ENCODE measurements at regions not wholly inside any gene's neighbourhood (a gene's known extent, or its start where the extent isn't known, plus 50 kb on each side); places are given as distances from the start of the nearest gene placed in this dataset.

DNA sequence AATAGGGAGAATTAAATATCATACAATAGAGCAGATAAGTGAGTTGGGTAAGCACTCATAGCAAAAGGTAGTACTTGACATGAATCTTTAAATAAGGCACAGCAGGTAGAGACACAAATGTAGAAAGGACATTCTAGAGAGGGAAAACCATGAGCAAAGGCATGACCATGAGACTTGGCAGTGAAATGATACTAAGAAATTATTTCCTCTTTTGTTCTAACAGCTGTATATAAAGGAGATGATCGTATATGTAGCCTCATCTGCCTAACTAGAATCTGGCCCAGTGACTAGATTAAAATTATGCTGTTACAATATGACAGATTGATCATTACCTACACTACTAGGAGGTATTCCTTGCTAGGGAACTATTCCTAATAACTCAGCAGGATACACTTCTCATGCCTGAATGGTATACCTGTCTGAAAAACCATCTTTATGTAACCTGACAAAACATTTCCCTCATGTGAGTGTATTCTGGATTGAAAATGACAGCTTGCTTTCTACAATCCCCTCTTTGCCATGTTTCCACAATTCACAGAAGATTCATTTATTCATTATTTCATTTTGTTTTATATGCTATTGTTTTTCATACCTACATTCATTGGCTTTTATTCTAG is 725.7 kb downstream of the C12orf50 start:
- no peak overlapping the region for H3K27ac ChIP-seq (ENCODE audit: low read length, poor library complexity, severe bottlenecking)
- no peak overlapping the region for H3K9ac ChIP-seq (ENCODE audit: low read length)
- H3K18ac ChIP-seq (ENCODE audit: low read depth in 1 of 2, low read length in 2 of 2): no peak overlapping the region
- no peak overlapping the region for H3K23ac ChIP-seq (ENCODE audit: low read length in 2 of 2)
- H2AFZ ChIP-seq (ENCODE audit: low read depth, low read length): no peak overlapping the region
- H3K9me3 ChIP-seq (ENCODE audit: control insufficient read depth, low read length): no peaks in the 10 kb centered on the region
- WGBS: no CpG with 5 or more reads among the region's 1 CpG
- no peak for DNase-seq
- H3K14ac ChIP-seq (ENCODE audit: low read length in 2 of 2): no peak overlapping the region
- no peaks in the 10 kb centered on the region for H3K4me1 ChIP-seq (ENCODE audit: control insufficient read depth, insufficient read depth, low read depth, low read length)
- no peak overlapping the region for H2BK5ac ChIP-seq (ENCODE audit: low read depth, low read length, poor library complexity, severe bottlenecking)
- no peak overlapping the region for H3K4me3 ChIP-seq (ENCODE audit: insufficient read depth in 1 of 2, low read depth in 1 of 2, low read length in 2 of 2)
- H4K91ac ChIP-seq (ENCODE audit: low read length): no peak overlapping the region
- H2BK12ac ChIP-seq (ENCODE audit: low read length in 2 of 2): no peak overlapping the region
- no peaks in the 10 kb centered on the region for H3K27me3 ChIP-seq (ENCODE audit: control insufficient read depth in 1 of 2, insufficient read depth in 1 of 2, low read length in 2 of 2)
- no peak overlapping the region for H3K4me2 ChIP-seq (ENCODE audit: low read length, poor library complexity, severe bottlenecking)
- H4K8ac ChIP-seq (ENCODE audit: low read length): no peak overlapping the region
- no peak overlapping the region for H2BK120ac ChIP-seq (ENCODE audit: low read depth, low read length)
- no peaks in the 10 kb centered on the region for H3K36me3 ChIP-seq (ENCODE audit: control insufficient read depth in 1 of 2, insufficient read depth in 2 of 2, low read depth in 1 of 2, low read length in 2 of 2)
- no peaks in the 10 kb centered on the region for H3K79me1 ChIP-seq (replicated peaks; ENCODE audit: low read length, poor library complexity, severe bottlenecking)
- H3K4ac ChIP-seq (ENCODE audit: low read depth in 1 of 2, low read length in 2 of 2): no peak overlapping the region
- H2AK5ac ChIP-seq (ENCODE audit: low read length, severe bottlenecking): no peak overlapping the region
- no peak overlapping the region for H2BK15ac ChIP-seq (ENCODE audit: low read depth, poor library complexity, severe bottlenecking)

DNA sequence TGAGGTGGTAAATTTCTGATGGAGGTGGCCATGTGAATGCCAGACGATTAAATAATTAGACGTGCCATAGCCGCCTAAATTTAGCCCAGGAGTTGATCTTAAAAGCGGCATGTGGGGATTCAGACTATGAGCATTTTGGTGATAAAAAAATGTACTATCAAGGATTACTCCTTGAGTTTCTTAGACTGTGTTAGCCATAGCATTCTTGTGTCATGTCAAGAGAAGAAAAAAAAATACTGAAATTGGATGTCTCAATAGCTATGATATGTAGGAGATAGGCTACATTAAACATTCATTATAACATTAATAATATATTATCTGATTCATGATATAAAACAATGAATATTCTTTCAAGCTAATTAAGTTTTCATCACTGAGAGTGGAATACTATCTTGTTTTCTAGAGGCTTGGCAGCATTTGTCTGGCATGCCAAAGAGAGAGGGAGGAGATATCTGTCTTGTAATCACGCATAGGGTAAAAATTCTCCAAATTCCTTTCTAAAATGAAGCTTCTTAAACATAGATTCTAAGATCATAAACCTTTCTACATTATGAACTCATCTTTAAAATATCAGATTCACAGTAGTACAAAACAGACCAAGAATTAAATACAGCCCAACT is 727.0 kb downstream of the C12orf50 start:
- Histone ChIP-seq H2BK15ac (ENCODE audit: low read depth, poor library complexity, severe bottlenecking) (no peak overlapping the region), H4K8ac (ENCODE audit: low read length) (no peak overlapping the region), H3K23ac (ENCODE audit: low read length in 2 of 2) (no peak overlapping the region), H3K4me3 (ENCODE audit: insufficient read depth in 1 of 2, low read depth in 1 of 2, low read length in 2 of 2) (no peak overlapping the region), H3K18ac (ENCODE audit: low read depth in 1 of 2, low read length in 2 of 2) (no peak overlapping the region), H3K36me3 (ENCODE audit: control insufficient read depth in 1 of 2, insufficient read depth in 2 of 2, low read depth in 1 of 2, low read length in 2 of 2) (no peaks in the 10 kb centered on the region), H2AFZ (ENCODE audit: low read depth, low read length) (no peak overlapping the region), H3K4me2 (ENCODE audit: low read length, poor library complexity, severe bottlenecking) (no peak overlapping the region), H3K4me1 (ENCODE audit: control insufficient read depth, insufficient read depth, low read depth, low read length) (no peaks in the 10 kb centered on the region), H4K91ac (ENCODE audit: low read length) (no peak overlapping the region), H2BK120ac (ENCODE audit: low read depth, low read length) (no peak overlapping the region), H3K4ac (ENCODE audit: low read depth in 1 of 2, low read length in 2 of 2) (no peak overlapping the region), H3K79me1 (replicated peaks; ENCODE audit: low read length, poor library complexity, severe bottlenecking) (no peaks in the 10 kb centered on the region), H3K14ac (ENCODE audit: low read length in 2 of 2) (no peak overlapping the region), H2BK5ac (ENCODE audit: low read depth, low read length, poor library complexity, severe bottlenecking) (no peak overlapping the region), H2AK5ac (ENCODE audit: low read length, severe bottlenecking) (no peak overlapping the region), H3K9me3 (ENCODE audit: control insufficient read depth, low read length) (no peaks in the 10 kb centered on the region), H3K9ac (ENCODE audit: low read length) (no peak overlapping the region), H2BK12ac (ENCODE audit: low read length in 2 of 2) (no peak overlapping the region), H3K27ac (ENCODE audit: low read length, poor library complexity, severe bottlenecking) (no peak overlapping the region), H3K27me3 (ENCODE audit: control insufficient read depth in 1 of 2, insufficient read depth in 1 of 2, low read length in 2 of 2) (no peaks in the 10 kb centered on the region)
- 86% methylated on average over 5 of the region's 5 CpGs for WGBS
- no peak for DNase-seq

DNA sequence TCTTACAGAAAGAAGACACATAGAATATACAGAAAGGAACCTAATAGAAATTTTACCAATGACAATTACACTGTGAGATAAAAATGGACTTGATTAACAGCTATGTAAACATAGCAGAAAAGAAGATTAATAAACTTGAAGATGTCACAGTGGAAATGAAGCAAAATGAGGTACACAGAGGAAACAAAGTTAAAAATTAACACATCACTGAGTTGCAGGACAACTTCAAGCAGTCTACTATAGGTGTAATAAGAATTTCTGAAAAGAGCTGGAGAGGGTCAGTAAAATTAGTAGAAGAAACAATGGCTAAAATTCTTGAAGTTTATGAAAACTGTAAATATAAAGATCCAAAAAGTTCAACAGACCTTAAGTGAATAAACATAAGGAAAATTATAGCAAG is 738.7 kb downstream of the C12orf50 start:
- H2BK120ac ChIP-seq (ENCODE audit: low read depth, low read length): no peak overlapping the region
- no peak overlapping the region for H3K18ac ChIP-seq (ENCODE audit: low read depth in 1 of 2, low read length in 2 of 2)
- no peak overlapping the region for H2AFZ ChIP-seq (ENCODE audit: low read depth, low read length)
- no peaks in the 10 kb centered on the region for H3K4me1 ChIP-seq (ENCODE audit: control insufficient read depth, insufficient read depth, low read depth, low read length)
- H3K4ac ChIP-seq (ENCODE audit: low read depth in 1 of 2, low read length in 2 of 2): no peak overlapping the region
- H3K4me3 ChIP-seq (ENCODE audit: insufficient read depth in 1 of 2, low read depth in 1 of 2, low read length in 2 of 2): no peak overlapping the region
- H2BK12ac ChIP-seq (ENCODE audit: low read length in 2 of 2): no peak overlapping the region
- H2BK15ac ChIP-seq (ENCODE audit: low read depth, poor library complexity, severe bottlenecking): no peak overlapping the region
- H3K9ac ChIP-seq (ENCODE audit: low read length): no peak overlapping the region
- no peak overlapping the region for H3K23ac ChIP-seq (ENCODE audit: low read length in 2 of 2)
- no peaks in the 10 kb centered on the region for H3K9me3 ChIP-seq (ENCODE audit: control insufficient read depth, low read length)
- no peak overlapping the region for H4K91ac ChIP-seq (ENCODE audit: low read length)
- no peak for DNase-seq
- no peaks in the 10 kb centered on the region for H3K36me3 ChIP-seq (ENCODE audit: control insufficient read depth in 1 of 2, insufficient read depth in 2 of 2, low read depth in 1 of 2, low read length in 2 of 2)
- no peak overlapping the region for H3K27ac ChIP-seq (ENCODE audit: low read length, poor library complexity, severe bottlenecking)
- H3K14ac ChIP-seq (ENCODE audit: low read length in 2 of 2): no peak overlapping the region
- no peaks in the 10 kb centered on the region for H3K27me3 ChIP-seq (ENCODE audit: control insufficient read depth in 1 of 2, insufficient read depth in 1 of 2, low read length in 2 of 2)
- no peak overlapping the region for H2AK5ac ChIP-seq (ENCODE audit: low read length, severe bottlenecking)
- H4K8ac ChIP-seq (ENCODE audit: low read length): no peak overlapping the region
- no peak overlapping the region for H2BK5ac ChIP-seq (ENCODE audit: low read depth, low read length, poor library complexity, severe bottlenecking)
- no peak overlapping the region for H3K4me2 ChIP-seq (ENCODE audit: low read length, poor library complexity, severe bottlenecking)
- no peaks in the 10 kb centered on the region for H3K79me1 ChIP-seq (replicated peaks; ENCODE audit: low read length, poor library complexity, severe bottlenecking)

- no peak overlapping the region for H2BK15ac ChIP-seq (ENCODE audit: low read depth, poor library complexity, severe bottlenecking)
- H2AK5ac ChIP-seq (ENCODE audit: low read length, severe bottlenecking): no peak overlapping the region
- no peak overlapping the region for H3K4ac ChIP-seq (ENCODE audit: low read depth in 1 of 2, low read length in 2 of 2)
- H3K27ac ChIP-seq (ENCODE audit: low read length, poor library complexity, severe bottlenecking): no peak overlapping the region
- no peak overlapping the region for H4K91ac ChIP-seq (ENCODE audit: low read length)
- H2BK5ac ChIP-seq (ENCODE audit: low read depth, low read length, poor library complexity, severe bottlenecking): no peak overlapping the region
- H3K4me3 ChIP-seq (ENCODE audit: insufficient read depth in 1 of 2, low read depth in 1 of 2, low read length in 2 of 2): no peak overlapping the region
- no peaks in the 10 kb centered on the region for H3K36me3 ChIP-seq (ENCODE audit: control insufficient read depth in 1 of 2, insufficient read depth in 2 of 2, low read depth in 1 of 2, low read length in 2 of 2)
- H3K79me1 ChIP-seq (replicated peaks; ENCODE audit: low read length, poor library complexity, severe bottlenecking): no peaks in the 10 kb centered on the region
- H2BK120ac ChIP-seq (ENCODE audit: low read depth, low read length): no peak overlapping the region
- H4K8ac ChIP-seq (ENCODE audit: low read length): no peak overlapping the region
- no peak overlapping the region for H3K23ac ChIP-seq (ENCODE audit: low read length in 2 of 2)
- H3K4me1 ChIP-seq (ENCODE audit: control insufficient read depth, insufficient read depth, low read depth, low read length): no peaks in the 10 kb centered on the region
- H3K4me2 ChIP-seq (ENCODE audit: low read length, poor library complexity, severe bottlenecking): no peak overlapping the region
- no peak overlapping the region for H3K9ac ChIP-seq (ENCODE audit: low read length)
- no peak overlapping the region for H2AFZ ChIP-seq (ENCODE audit: low read depth, low read length)
- no peaks in the 10 kb centered on the region for H3K27me3 ChIP-seq (ENCODE audit: control insufficient read depth in 1 of 2, insufficient read depth in 1 of 2, low read length in 2 of 2)
- H2BK12ac ChIP-seq (ENCODE audit: low read length in 2 of 2): no peak overlapping the region
- H3K14ac ChIP-seq (ENCODE audit: low read length in 2 of 2): no peak overlapping the region
- H3K18ac ChIP-seq (ENCODE audit: low read depth in 1 of 2, low read length in 2 of 2): no peak overlapping the region
- no peaks in the 10 kb centered on the region for H3K9me3 ChIP-seq (ENCODE audit: control insufficient read depth, low read length)
- no peak for DNase-seq
Observed at GRCh38 chr12:87283886-87284285, 745.3 kb downstream of the C12orf50 start.

Measured in mesenchymal stem cell (in vitro differentiated cells and primary cell).